Psoas muscle (tissue), 7 donors: ENCODE measurements at regions not wholly inside any gene's neighbourhood (a gene's known extent, or its start where the extent isn't known, plus 50 kb on each side); places are given as distances from the start of the nearest gene placed in this dataset.
"Not testable (repeated sequence)": the region's sequence is repeated elsewhere in the genome, so short reads cannot be mapped to it uniquely, and the experiment has no call there.

Experiments
- ATAC-seq, 4 donors: fragments of 200-7000 bp; cut with Tn5 transposase; one replicate each; pipeline ENCODE4 v1.9.1; 2020; ENCODE audit warnings: moderate library complexity in 3 of 4, mild to moderate bottlenecking in 2 of 4
- DNase-seq, 2 donors: peaks; one replicate each; pipeline ENCODE4 v3.0.0-alpha.2; 2020
- H3K27ac ChIP-seq: fragments of 200-600 bp; one replicate; pipeline ENCODE4 v1.8.0; 2022
- H3K27me3 ChIP-seq, 3 donors: fragments of 200-600 bp in 1 of 3; one replicate each; pipeline versions ENCODE4 v1.6.1 to v1.8.0; 2013 to 2022; ENCODE audit warnings: low read length in 2 of 3, mild to moderate bottlenecking in 2 of 3, moderate library complexity in 1 of 3; ENCODE audit not compliant: insufficient read depth in 3 of 3
- H3K36me3 ChIP-seq, 2 donors: fragments of 200-600 bp in 1 of 2; one replicate each; pipeline versions ENCODE4 v1.6.1 to v1.8.0; 2013 to 2022; ENCODE audit warnings: low read depth in 1 of 2, mild to moderate bottlenecking in 1 of 2, moderate library complexity in 1 of 2; ENCODE audit not compliant: insufficient read depth in 1 of 2
- H3K4me1 ChIP-seq: fragments of 200-600 bp; one replicate; pipeline ENCODE4 v1.8.0; 2022
- H3K4me3 ChIP-seq: fragments of 200-600 bp; one replicate; pipeline ENCODE4 v1.8.0; 2022; ENCODE audit warnings: mild to moderate bottlenecking
- H3K9me3 ChIP-seq: fragments of 200-600 bp; one replicate; pipeline ENCODE4 v1.8.0; 2022
- WGBS, 3 donors: extraction: QIAGEN DNeasy Blood & Tissue Kit; methylation state at CpG; one replicate each; pipeline versions ENCODE4 v1.1.6 to v1.1.7; 2013; 5-methylcytosine and 5-hydroxymethylcytosine counted together
- intact Hi-C, 2 donors: fragments of 100-400 bp; cut with DNase I; formaldehyde crosslinking; loops; one replicate each; pipeline versions ENCODE4 v1.11.0 to v1.14.2; 2022
- TF ChIP-seq, protein P1 (sequence below): fragments of 200-600 bp; IDR thresholded peaks from one replicate; pipeline ENCODE4 v1.8.0; 2022; ENCODE audit warnings: antibody characterized with exemption
- donor health status: healthy with polysubstance abuse.
- donor health status: DM: no; HTN: no; CAD: no; lungs with moderate emphysema.
- donor health status: Bipolar disorder and iron deficiency.
- donor health status: healthy.
- donor health status: DM: yes; HTN: yes; CAD: no.
- donor health status: DM: no; HTN: no; CAD: no.
- donor health status: DM: yes; HTN: yes; CAD: no.

DNA sequence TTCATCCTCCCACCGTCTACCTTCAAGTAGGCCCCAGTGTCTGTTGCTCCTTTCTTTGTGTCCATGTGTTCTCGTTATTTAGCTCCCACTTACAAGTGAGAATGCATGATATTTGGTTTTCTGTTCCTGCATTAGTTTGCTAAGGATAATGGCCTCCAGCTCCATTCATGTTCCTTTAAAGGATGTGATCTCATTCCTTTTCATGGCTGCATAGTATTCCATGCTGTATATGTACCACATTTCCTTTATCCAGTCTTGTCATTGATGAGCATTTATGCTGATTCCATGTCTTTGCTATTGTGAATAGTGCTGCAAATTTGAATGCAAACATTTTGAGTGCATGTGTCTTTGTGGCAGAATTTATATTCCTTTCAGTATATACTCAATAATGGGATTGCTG, 259.6 kb upstream of the PELI2 start:
- no peaks in the 10 kb centered on the region for H3K27me3 ChIP-seq
- TF ChIP-seq, protein P1, sequence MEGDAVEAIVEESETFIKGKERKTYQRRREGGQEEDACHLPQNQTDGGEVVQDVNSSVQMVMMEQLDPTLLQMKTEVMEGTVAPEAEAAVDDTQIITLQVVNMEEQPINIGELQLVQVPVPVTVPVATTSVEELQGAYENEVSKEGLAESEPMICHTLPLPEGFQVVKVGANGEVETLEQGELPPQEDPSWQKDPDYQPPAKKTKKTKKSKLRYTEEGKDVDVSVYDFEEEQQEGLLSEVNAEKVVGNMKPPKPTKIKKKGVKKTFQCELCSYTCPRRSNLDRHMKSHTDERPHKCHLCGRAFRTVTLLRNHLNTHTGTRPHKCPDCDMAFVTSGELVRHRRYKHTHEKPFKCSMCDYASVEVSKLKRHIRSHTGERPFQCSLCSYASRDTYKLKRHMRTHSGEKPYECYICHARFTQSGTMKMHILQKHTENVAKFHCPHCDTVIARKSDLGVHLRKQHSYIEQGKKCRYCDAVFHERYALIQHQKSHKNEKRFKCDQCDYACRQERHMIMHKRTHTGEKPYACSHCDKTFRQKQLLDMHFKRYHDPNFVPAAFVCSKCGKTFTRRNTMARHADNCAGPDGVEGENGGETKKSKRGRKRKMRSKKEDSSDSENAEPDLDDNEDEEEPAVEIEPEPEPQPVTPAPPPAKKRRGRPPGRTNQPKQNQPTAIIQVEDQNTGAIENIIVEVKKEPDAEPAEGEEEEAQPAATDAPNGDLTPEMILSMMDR = no peak
- H3K9me3 ChIP-seq = no peaks in the 10 kb centered on the region
- ATAC-seq = no peak
- intact Hi-C loops = no loop called here
- WGBS, 3 donors = 89 to 96% (median 92%) methylated on average over 2 of the region's 2 CpGs
- no peak overlapping the region for H3K27ac ChIP-seq
- H3K4me3 ChIP-seq = no peak overlapping the region
- no peak for DNase-seq
- no peaks in the 10 kb centered on the region for H3K36me3 ChIP-seq
- no peaks in the 10 kb centered on the region for H3K4me1 ChIP-seq

DNA sequence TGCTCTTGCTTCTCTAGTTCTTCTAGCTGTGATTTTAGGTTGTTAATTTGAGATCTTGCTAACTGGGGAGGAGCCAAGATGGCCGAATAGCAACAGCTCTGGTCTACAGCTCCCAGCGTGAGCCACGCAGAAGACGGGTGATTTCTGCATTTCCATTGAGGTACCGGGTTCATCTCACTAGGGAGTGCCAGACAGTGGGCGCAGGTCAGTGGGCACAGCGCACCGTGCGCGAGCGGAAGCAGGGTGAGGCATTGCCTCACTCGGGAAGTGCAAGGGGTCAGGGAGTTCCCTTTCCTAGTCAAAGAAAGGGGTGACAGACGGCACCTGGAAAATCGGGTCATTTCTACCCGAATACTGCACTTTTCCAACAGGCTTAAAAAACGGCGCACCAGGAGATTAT, 256.6 kb upstream of the PELI2 start:
- H3K9me3 ChIP-seq, ATAC-seq, intact Hi-C loops, H3K27me3 ChIP-seq, H3K4me3 ChIP-seq, H3K4me1 ChIP-seq, H3K36me3 ChIP-seq, H3K27ac ChIP-seq, DNase-seq: not testable (repeated sequence)
- 97 to 99% (median 99%) methylated on average over 17 of the region's 17 CpGs for WGBS, 3 donors

DNA sequence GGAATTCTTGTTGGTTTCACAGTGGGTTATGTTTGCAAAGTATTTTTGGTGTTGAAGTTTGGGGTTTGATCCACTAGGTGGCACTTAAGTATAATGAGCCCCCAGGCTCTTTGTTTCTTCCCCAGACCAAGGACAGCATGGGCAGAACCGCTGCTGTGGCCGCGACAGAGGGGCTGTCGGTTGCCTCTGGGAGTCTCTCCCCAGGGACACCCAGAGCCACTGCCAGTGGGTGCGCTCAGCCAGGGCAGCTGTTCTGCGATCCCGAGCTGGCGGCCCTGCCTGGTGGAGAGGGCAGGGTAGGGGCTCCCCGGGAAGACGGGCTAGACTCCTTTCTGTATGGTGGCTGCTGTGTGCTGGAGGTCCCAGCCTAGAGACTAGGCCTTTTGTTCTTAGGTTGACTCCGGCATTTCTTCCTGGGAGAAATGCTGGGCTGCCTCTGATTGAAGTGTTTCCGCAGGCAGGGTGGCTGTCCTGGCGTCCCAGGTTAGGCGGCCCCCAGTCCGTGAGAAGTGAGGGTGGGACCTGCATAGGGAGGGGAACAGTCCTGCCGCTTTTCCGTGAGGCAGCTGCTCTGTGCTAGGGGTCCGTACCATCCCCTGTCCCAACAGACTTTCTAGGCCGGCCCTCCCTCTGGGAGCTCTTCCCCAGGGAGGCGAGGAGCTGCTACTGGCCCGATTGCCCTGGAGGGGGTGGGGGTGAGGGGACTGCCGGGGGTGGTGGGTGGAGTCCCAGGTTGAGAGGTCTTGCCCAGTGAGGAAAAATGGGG, 253.1 kb upstream of the PELI2 start:
- ATAC-seq (no peak), DNase-seq (no peak)
- intact Hi-C loops = no loop called here
- H3K4me3 ChIP-seq = no peak overlapping the region
- no peak overlapping the region for H3K27ac ChIP-seq
- TF ChIP-seq, protein P1 = no peak
- H3K27me3 ChIP-seq = no peaks in the 10 kb centered on the region
- H3K4me1 ChIP-seq = no peaks in the 10 kb centered on the region
- peaks cover 7% of the 10 kb centered on the region for H3K9me3 ChIP-seq
- no peaks in the 10 kb centered on the region for H3K36me3 ChIP-seq
- WGBS, 3 donors = 82 to 91% (median 89%) methylated on average over 21 to 22 of the region's 22 CpGs

DNA sequence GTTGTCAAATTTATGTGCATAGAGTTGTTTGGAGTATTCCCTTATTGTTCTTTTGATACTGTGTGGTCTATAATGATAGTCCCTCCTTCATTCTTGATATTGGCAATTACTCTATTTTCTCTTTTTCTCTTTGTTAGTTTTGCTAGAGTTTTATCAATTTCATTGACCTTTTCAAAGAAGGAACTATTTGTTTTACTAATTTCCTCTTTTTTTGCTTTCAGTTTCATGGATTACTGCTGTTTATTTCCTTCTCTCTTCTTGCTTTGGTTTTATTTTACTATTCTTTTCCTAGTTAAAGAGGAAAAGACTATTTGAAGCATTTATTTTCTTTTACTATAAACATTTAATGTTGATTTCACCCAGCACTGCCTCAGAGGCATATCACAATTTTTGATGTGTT, 250.9 kb upstream of the PELI2 start:
- ATAC-seq = no peak
- H3K27ac ChIP-seq = no peak overlapping the region
- intact Hi-C loops = no loop called here

DNA sequence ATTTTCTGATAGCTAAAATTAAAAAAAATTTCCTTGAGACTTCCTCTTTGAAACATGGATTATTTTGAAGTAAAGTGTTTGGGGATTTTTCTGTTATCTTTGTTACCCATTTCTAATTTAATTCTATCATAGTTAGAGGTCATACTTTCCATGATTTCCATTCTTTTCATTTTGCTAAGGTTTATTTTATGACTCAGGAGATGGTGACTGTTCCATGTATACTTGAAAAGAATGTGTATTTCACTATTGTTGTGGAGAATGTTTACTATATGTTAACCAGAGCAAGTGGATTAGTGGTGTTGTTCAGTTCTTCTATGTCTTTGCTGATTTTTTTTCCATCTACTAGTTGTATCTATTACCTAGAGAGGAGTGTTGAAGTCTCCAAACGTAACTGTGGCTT, 250.5 kb upstream of the PELI2 start:
- TF ChIP-seq, protein P1 = no peak
- DNase-seq (no peak), ATAC-seq (no peak)
- Histone ChIP-seq H3K27ac (no peak overlapping the region), H3K4me1 (no peaks in the 10 kb centered on the region), H3K4me3 (no peak overlapping the region), H3K36me3 (no peaks in the 10 kb centered on the region), H3K27me3 (peaks cover 0 to 3% (median 0%) of the 10 kb centered on the region in 3 donors), H3K9me3 (peaks cover 7% of the 10 kb centered on the region)
- WGBS, 3 donors = 47 to 93% (median 91%) methylated on average over 1 of the region's 1 CpG
- intact Hi-C loops = no loop called here

More for the DNA sequence above, 250.9 kb upstream of the PELI2 start:
- Histone ChIP-seq H3K9me3 (peaks cover 7% of the 10 kb centered on the region), H3K4me3 (no peak overlapping the region), H3K36me3 (no peaks in the 10 kb centered on the region), H3K4me1 (no peaks in the 10 kb centered on the region), H3K27me3 (peaks cover 0 to 3% (median 0%) of the 10 kb centered on the region in 3 donors)
- no peak for DNase-seq
- TF ChIP-seq, protein P1 = no peak
